22Rv1 (cell line): ENCODE measurements at regions not wholly inside any gene's neighbourhood (a gene's known extent, or its start where the extent isn't known, plus 50 kb on each side); places are given as distances from the start of the nearest gene placed in this dataset.

Source experiments
- ZFX ChIP-seq: fragments of 450-650 bp; IDR thresholded peaks from 2 replicates; pipeline ENCODE4 v1.6.1; 2017; ENCODE audit warnings: antibody characterized with exemption, borderline replicate concordance
- TF ChIP-seq, protein P1 (sequence below): fragments of 450-650 bp; IDR thresholded peaks from 2 replicates; pipeline ENCODE4 v1.5.1; 2017; ENCODE audit warnings: mild to moderate bottlenecking

DNA sequence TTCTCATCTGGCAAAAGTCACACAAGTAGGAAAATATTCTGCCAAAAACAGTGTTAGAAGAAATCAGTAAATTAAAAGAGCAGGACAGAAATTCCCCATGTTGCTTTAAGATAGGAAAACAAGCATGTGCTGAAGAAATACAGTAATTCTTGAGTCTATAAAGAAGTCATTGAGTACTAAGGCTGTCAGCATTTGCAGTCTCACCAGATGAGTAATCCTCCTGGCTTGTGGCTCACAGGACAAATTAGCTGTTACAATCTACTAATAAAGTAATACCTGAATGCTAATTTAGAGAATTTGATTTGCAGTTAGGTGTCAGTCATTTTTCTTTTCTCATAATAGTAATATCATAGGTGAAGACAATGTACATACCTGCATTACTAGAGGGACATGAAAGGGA is 1158.9 kb upstream of the CELF2 start:
- TF ChIP-seq, protein P1, sequence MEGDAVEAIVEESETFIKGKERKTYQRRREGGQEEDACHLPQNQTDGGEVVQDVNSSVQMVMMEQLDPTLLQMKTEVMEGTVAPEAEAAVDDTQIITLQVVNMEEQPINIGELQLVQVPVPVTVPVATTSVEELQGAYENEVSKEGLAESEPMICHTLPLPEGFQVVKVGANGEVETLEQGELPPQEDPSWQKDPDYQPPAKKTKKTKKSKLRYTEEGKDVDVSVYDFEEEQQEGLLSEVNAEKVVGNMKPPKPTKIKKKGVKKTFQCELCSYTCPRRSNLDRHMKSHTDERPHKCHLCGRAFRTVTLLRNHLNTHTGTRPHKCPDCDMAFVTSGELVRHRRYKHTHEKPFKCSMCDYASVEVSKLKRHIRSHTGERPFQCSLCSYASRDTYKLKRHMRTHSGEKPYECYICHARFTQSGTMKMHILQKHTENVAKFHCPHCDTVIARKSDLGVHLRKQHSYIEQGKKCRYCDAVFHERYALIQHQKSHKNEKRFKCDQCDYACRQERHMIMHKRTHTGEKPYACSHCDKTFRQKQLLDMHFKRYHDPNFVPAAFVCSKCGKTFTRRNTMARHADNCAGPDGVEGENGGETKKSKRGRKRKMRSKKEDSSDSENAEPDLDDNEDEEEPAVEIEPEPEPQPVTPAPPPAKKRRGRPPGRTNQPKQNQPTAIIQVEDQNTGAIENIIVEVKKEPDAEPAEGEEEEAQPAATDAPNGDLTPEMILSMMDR, result no peak
- TF ChIP-seq ZFX, result no peak
